Cardiac fibroblast (primary cell): ENCODE measurements at regions not wholly inside any gene's neighbourhood (a gene's known extent, or its start where the extent isn't known, plus 50 kb on each side); places are given as distances from the start of the nearest gene placed in this dataset.
"Not testable (repeated sequence)": the region's sequence is repeated elsewhere in the genome, so short reads cannot be mapped to it uniquely, and the experiment has no call there.

Experiments
- DNase-seq, 2 donors: peaks; one replicate each; pipeline versions ENCODE4 v3.0.0 to v3.0.0-alpha.2; 2010; ENCODE audit warnings: low read depth in 2 of 2
- H3K4me3 ChIP-seq, 2 donors: replicated peaks in 1 of 2; 1 replicate in 1 of 2; 2 replicates in 1 of 2; pipeline ENCODE4 v1.5.1; 2011; ENCODE audit warnings: low read depth in 2 of 2, low read length in 2 of 2, mild to moderate bottlenecking in 2 of 2, moderate library complexity in 1 of 2
- TF ChIP-seq, protein P1 (sequence below): IDR thresholded peaks from one replicate; pipeline ENCODE4 v1.5.1; 2011; ENCODE audit warnings: low read depth, mild to moderate bottlenecking, low read length, inconsistent platforms

GRCh38 chr1:234913771-234914170 lies 214.9 kb downstream of the TOMM20 start:
- no peak for DNase-seq
- TF ChIP-seq, protein P1, sequence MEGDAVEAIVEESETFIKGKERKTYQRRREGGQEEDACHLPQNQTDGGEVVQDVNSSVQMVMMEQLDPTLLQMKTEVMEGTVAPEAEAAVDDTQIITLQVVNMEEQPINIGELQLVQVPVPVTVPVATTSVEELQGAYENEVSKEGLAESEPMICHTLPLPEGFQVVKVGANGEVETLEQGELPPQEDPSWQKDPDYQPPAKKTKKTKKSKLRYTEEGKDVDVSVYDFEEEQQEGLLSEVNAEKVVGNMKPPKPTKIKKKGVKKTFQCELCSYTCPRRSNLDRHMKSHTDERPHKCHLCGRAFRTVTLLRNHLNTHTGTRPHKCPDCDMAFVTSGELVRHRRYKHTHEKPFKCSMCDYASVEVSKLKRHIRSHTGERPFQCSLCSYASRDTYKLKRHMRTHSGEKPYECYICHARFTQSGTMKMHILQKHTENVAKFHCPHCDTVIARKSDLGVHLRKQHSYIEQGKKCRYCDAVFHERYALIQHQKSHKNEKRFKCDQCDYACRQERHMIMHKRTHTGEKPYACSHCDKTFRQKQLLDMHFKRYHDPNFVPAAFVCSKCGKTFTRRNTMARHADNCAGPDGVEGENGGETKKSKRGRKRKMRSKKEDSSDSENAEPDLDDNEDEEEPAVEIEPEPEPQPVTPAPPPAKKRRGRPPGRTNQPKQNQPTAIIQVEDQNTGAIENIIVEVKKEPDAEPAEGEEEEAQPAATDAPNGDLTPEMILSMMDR, result no peak
- no peak overlapping the region for H3K4me3 ChIP-seq

- peak in 1 of 2 donors; percentile 40 for DNase-seq
- TF ChIP-seq, protein P1, result no peak
- no peak overlapping the region for H3K4me3 ChIP-seq
Measured at GRCh38 chr1:234913278-234913649, 215.4 kb downstream of the TOMM20 start.

GRCh38 chr1:234912548-234913277 lies 215.9 kb downstream of the TOMM20 start:
- no peak for DNase-seq
- no peak overlapping the region for H3K4me3 ChIP-seq
- TF ChIP-seq, protein P1, result peak; percentile 1

DNA sequence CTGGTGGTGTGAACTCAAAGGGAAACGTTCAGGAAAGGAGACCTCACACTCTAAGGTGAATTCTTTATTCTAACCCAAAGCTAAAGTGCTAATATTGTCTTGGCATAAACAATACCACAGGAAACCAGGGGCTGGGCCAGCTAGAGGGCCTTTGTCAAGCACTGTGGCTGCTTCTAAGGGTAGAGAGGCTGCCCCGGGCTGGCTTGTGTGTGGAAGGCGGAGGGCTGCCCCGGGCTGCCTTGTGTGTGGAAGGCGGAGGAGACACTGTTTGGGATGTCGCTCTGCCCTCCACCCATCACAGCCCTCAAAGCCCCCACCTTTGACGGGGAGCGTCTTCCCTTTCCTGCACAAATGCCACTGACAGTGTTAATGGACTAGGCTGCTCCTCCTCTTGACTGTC lies 216.8 kb downstream of the TOMM20 start:
- no peak overlapping the region for H3K4me3 ChIP-seq
- TF ChIP-seq, protein P1, result no peak
- DNase-seq, result no peak

- DNase-seq, H3K4me3 ChIP-seq: not testable (repeated sequence)
Measured at GRCh38 chr1:234911136-234911535, 217.5 kb downstream of the TOMM20 start.

DNA sequence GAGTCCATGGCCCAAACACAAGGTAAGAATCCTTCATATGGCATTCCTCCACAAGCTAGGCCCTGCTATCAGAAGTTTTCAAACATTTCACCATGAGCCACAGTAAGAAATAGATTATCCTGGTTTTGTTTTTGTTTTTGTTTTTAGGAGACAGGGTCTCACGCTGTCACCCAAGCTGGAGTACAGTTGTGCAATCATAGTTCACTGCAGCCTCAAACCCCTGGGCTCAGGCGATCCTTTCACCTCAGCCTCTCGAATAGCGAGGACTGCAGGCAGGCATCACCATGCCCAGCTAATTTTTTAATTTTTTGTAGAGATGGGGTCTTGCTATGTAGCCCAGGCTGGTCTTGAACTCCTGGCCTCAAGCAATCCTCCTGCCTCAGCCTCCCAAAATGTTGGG lies 218.8 kb downstream of the TOMM20 start:
- no peak overlapping the region for H3K4me3 ChIP-seq
- TF ChIP-seq, protein P1, result no peak
- no peak for DNase-seq

GRCh38 chr1:234909307-234909810 lies 219.3 kb downstream of the TOMM20 start:
- TF ChIP-seq, protein P1, result no peak
- H3K4me3 ChIP-seq, result no peak overlapping the region
- no peak for DNase-seq
